ENCODE measurements at regions not wholly inside any gene's neighbourhood (a gene's known extent, or its start where the extent isn't known, plus 50 kb on each side); places are given as distances from the start of the nearest gene placed in this dataset.
A peak's percentile ranks its signal among the peaks of the same experiment; 100 is the strongest.

- DNase-seq (ENCODE audit: low read depth), result no peak
Measured at GRCh38 chr15:39471785-39472574, 108.9 kb upstream of the THBS1 start.

GRCh38 chr15:39472621-39473297 lies 108.1 kb upstream of the THBS1 start:
- DNase-seq (ENCODE audit: low read depth), result peak; percentile 95

GRCh38 chr15:39473298-39473947 lies 107.5 kb upstream of the THBS1 start:
- peak; percentile 60 for DNase-seq (ENCODE audit: low read depth)

- no peak for DNase-seq (ENCODE audit: low read depth)
Measured at GRCh38 chr15:39474657-39475056, 106.2 kb upstream of the THBS1 start.

DNA sequence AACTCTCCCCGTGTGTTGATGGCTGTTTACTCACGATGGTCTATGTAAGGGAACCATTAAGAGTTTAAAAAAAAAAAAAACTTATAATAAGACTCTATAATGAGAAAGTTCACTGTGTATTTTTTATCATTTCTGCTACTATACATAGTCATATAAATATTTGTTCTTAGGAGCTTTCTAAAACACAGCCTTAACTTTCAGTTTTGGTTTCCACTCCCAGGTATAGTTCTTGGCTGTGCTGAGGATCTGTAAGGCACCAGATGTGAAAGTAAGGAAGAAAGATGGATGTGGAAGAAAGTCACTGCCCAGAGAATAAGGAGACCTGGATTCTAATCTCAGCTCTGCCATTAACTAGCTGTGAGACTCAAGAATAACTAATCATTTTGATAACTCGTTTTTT lies 101.9 kb upstream of the THBS1 start:
- no peak for DNase-seq (ENCODE audit: low read depth)

GRCh38 chr15:39479911-39480310 lies 101.0 kb upstream of the THBS1 start:
- no peak for DNase-seq (ENCODE audit: low read depth)

DNA sequence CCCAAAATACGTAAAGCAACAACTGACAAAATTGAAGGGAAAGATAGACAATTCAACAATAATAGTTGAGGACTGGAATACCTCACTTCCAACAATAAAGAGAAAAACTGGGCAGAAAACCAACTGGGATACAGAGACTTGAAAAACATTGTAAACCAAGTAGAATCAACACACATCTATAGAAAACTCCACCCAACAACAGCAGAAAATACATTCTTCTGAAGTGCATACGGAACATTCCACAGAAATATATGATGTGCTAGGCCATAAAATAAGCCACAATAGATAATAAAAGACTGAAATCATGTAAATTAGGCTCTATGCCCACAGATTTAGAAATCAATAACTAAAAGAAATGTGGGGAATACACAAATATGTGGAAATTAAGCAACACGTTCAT lies 98.4 kb upstream of the THBS1 start:
- no peak for DNase-seq (ENCODE audit: low read depth)

- DNase-seq (ENCODE audit: low read depth), result no peak
Measured at GRCh38 chr15:39486621-39487457, 94.0 kb upstream of the THBS1 start.

GRCh38 chr15:39487458-39487735 lies 93.5 kb upstream of the THBS1 start:
- DNase-seq (ENCODE audit: low read depth), result no peak

- DNase-seq (ENCODE audit: low read depth), result no peak
Measured at GRCh38 chr15:39488516-39488915, 92.4 kb upstream of the THBS1 start.

- no peak for DNase-seq (ENCODE audit: low read depth)
Measured at GRCh38 chr15:39488961-39489360, 91.9 kb upstream of the THBS1 start.

DNA sequence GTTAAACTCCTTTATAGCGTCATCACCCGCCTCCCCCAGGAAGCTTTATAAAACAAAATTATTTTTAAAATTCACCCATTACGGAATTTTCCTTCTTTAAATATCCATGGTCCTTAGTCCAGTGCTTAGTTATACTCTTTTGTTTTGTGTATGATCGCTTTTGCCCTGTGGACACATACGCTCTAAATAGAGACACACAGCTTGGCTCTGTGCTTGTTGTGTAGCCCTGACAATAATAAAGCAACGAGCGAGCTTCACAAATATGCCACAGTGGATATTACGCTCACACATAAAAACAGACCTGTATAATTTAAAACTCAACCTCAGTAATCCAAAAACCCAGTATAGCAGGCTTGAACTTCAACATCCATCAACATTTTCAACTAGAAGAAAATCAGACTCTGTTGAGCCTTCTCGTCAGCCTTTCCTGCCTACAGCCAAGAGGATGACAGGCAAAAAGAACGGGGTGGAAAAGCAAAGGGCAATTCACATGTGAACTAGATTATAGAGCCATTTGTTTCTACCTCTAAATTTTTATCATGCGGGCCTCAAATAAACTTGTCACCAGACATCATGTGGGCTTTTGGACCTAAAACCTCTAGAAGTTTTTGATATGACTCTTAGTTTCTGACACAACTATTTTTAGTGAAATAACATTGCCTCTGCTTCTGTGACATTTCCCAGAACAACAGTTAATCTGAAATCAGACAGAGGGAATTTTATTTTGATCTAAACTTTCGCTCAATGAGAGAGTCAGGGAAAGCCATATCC lies 89.6 kb upstream of the THBS1 start:
- DNase-seq (ENCODE audit: low read depth), result no peak

- DNase-seq (ENCODE audit: low read depth), result no peak
Measured at GRCh38 chr15:39491886-39492490, 88.9 kb upstream of the THBS1 start.

- DNase-seq (ENCODE audit: low read depth), result no peak
Measured at GRCh38 chr15:39493424-39494067, 87.3 kb upstream of the THBS1 start.

- DNase-seq (ENCODE audit: low read depth), result no peak
Measured at GRCh38 chr15:39494462-39494861, 86.4 kb upstream of the THBS1 start.

- DNase-seq (ENCODE audit: low read depth), result no peak
Measured at GRCh38 chr15:39495871-39496840, 84.7 kb upstream of the THBS1 start.

DNA sequence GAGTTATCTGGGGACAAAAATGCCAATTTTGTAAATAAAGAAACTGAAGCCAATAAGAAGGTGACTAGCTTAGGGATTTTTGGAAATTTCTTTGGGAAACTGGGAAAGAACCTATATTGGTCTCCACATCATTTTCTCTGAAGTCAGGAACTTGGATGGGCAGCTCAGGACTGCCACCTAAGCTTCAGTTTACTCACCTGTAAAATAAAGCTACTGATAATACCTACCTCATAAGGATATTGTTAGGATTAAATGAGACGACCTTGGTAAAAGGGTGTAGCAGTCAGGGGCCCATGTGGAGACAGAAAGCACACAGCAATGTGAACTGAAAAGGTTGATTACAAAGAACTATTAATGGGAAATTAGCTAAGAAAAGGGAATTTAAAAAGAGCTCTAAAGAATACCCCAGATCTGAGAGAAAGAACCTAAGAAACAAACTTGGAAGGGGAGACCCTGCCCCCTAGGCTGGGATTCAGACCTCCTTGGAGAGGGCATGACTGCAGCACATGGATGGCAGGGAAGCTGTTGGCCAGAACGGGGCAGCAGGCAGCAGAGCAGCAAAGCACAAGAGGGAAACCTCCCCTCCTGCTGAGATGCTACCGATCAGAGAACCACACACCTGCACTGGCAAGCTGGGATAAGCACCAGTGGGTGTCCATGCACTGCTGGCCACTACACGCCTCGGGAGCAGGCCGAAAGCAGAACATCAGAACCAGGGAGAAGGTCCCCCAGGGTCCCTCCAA lies 83.7 kb upstream of the THBS1 start:
- DNase-seq (ENCODE audit: low read depth), result no peak

- no peak for DNase-seq (ENCODE audit: low read depth)
Measured at GRCh38 chr15:39497759-39498565, 82.9 kb upstream of the THBS1 start.
